Glutamatergic neuron (in vitro differentiated cells): ENCODE measurements at regions not wholly inside any gene's neighbourhood (a gene's known extent, or its start where the extent isn't known, plus 50 kb on each side); places are given as distances from the start of the nearest gene placed in this dataset.
"Not testable (repeated sequence)": the region's sequence is repeated elsewhere in the genome, so short reads cannot be mapped to it uniquely, and the experiment has no call there.

Experiments
- DNase-seq: peaks from one replicate; pipeline ENCODE4 v3.0.0; 2022
- H3K27ac Mint-ChIP-seq: one replicate; pipeline ENCODE4 v1.8.0; 2020; ENCODE audit warnings: mild to moderate bottlenecking, mixed read lengths, inconsistent platforms; ENCODE audit not compliant: unreplicated experiment
- H3K27me3 Mint-ChIP-seq: one replicate; pipeline ENCODE4 v1.8.0; 2020; ENCODE audit warnings: mild to moderate bottlenecking, moderate library complexity, mixed read lengths, inconsistent platforms; ENCODE audit not compliant: unreplicated experiment
- H3K36me3 Mint-ChIP-seq: one replicate; pipeline ENCODE4 v1.8.0; 2020; ENCODE audit warnings: mild to moderate bottlenecking, mixed read lengths, inconsistent platforms; ENCODE audit not compliant: unreplicated experiment
- H3K4me1 Mint-ChIP-seq: one replicate; pipeline ENCODE4 v1.8.0; 2020; ENCODE audit warnings: mild to moderate bottlenecking, low read depth, mixed read lengths, inconsistent platforms; ENCODE audit not compliant: unreplicated experiment
- H3K4me3 Mint-ChIP-seq: one replicate; pipeline ENCODE4 v1.8.0; 2020; ENCODE audit warnings: mild to moderate bottlenecking, mixed read lengths, inconsistent platforms; ENCODE audit not compliant: unreplicated experiment
- H3K9me3 Mint-ChIP-seq: one replicate; pipeline ENCODE4 v1.8.0; 2020; ENCODE audit warnings: mild to moderate bottlenecking, moderate library complexity, mixed read lengths, inconsistent platforms; ENCODE audit not compliant: unreplicated experiment
- TF ChIP-seq, protein P1 (sequence below): fragments of 200-600 bp; sonication (generic); IDR thresholded peaks from one replicate; pipeline ENCODE4 v1.5.0; 2021; ENCODE audit not compliant: partially characterized antibody, unreplicated experiment

DNA sequence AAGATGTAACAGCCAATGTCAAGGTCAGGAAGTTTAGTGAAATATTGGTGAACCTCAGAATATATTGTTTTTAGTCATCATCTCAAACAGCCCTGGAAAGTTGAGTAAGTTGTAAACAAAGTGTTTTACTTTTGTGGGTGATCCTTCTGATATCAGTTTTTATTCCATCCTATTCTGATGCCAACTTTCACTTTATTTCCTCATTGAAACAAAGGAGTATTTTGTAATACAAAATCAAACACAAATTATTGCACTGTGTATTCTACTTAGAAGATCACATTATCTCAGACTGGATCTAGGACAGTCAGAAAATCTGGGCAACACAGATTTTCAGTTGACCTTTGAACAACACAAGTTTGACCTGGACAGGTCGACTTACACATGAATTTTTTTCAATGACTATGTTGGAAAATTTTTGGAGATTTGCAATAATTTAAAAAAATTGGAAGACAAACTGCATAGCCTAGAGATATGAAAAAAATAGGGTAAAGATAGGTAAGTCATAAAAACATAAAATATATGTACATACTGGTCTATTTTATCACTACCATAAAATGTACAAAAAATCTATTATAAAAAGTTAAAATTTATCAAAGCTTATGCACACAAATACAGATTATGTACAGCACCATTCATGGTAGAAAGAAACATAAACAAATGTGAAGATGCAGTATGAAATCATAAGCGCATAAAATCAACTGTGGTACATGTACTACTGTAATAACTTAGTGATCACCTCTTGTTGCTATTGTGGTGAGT, 709.1 kb upstream of the FAM241A start:
- Mint-ChIP-seq H3K36me3 (no peaks in the 10 kb centered on the region), H3K4me1 (peaks cover 7% of the 10 kb centered on the region), H3K9me3 (peaks cover 1% of the 10 kb centered on the region), H3K27me3 (peaks cover 2% of the 10 kb centered on the region), H3K4me3 (no peak overlapping the region), H3K27ac (no peak overlapping the region)
- DNase-seq, result no peak
- TF ChIP-seq, protein P1, sequence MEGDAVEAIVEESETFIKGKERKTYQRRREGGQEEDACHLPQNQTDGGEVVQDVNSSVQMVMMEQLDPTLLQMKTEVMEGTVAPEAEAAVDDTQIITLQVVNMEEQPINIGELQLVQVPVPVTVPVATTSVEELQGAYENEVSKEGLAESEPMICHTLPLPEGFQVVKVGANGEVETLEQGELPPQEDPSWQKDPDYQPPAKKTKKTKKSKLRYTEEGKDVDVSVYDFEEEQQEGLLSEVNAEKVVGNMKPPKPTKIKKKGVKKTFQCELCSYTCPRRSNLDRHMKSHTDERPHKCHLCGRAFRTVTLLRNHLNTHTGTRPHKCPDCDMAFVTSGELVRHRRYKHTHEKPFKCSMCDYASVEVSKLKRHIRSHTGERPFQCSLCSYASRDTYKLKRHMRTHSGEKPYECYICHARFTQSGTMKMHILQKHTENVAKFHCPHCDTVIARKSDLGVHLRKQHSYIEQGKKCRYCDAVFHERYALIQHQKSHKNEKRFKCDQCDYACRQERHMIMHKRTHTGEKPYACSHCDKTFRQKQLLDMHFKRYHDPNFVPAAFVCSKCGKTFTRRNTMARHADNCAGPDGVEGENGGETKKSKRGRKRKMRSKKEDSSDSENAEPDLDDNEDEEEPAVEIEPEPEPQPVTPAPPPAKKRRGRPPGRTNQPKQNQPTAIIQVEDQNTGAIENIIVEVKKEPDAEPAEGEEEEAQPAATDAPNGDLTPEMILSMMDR, result no peak

DNA sequence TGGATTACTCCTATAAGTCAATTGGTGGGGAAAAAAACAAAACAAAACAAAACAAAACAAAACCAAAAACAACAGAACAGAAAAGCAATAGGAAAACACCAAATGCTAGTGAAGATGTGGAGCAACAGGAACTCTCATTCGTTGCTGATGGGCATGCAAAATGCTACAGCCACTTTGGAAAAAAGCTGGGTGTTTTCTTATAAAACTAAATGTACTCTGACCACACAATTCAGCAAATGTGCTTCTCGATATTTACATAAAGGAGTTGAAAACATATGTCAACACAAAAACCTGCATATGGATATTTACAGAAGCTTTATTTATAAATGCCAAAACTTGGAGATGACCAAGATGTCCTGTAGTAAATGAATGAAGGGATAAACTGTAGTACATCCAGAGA, 703.6 kb upstream of the FAM241A start:
- Mint-ChIP-seq H3K27me3 (peaks cover 2% of the 10 kb centered on the region), H3K27ac (no peak overlapping the region), H3K4me3 (no peak overlapping the region), H3K4me1 (peaks cover 3% of the 10 kb centered on the region), H3K9me3 (peaks cover 1% of the 10 kb centered on the region), H3K36me3 (no peaks in the 10 kb centered on the region)
- DNase-seq, result no peak
- TF ChIP-seq, protein P1, result no peak

DNA sequence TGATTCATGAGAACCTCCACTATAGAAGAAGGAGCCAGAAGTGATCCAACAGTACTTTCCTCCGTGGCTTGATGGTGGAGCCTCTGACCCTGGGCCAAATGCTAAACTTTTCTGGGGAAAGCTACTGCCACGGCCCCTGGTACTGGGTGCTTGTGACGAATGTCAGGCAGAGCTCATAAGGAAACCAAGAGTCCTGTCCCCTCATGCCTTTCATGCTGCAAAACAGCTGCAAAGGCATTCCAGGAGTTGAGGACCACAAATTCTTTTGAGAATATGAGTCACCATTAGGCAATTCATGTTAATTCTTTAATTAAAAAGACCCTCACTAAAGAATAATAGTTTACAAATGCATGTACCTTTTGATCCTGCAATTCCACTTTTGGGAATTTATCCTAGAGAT, 700.4 kb upstream of the FAM241A start:
- not testable (repeated sequence) for DNase-seq, H3K36me3 Mint-ChIP-seq, H3K9me3 Mint-ChIP-seq, H3K4me3 Mint-ChIP-seq, H3K27me3 Mint-ChIP-seq, H3K27ac Mint-ChIP-seq, H3K4me1 Mint-ChIP-seq

GRCh38 chr4:111449657-111450056, 695.6 kb upstream of the FAM241A start:
- H3K27ac Mint-ChIP-seq, result no peak overlapping the region
- H3K4me1 Mint-ChIP-seq, result peaks cover 2% of the 10 kb centered on the region
- TF ChIP-seq, protein P1, result no peak
- no peak for DNase-seq
- no peaks in the 10 kb centered on the region for H3K36me3 Mint-ChIP-seq
- no peaks in the 10 kb centered on the region for H3K27me3 Mint-ChIP-seq
- no peaks in the 10 kb centered on the region for H3K9me3 Mint-ChIP-seq
- H3K4me3 Mint-ChIP-seq, result no peak overlapping the region

GRCh38 chr4:111450867-111451266, 694.4 kb upstream of the FAM241A start:
- no peak overlapping the region for H3K27ac Mint-ChIP-seq

More at GRCh38 chr4:111450867-111451266, 694.4 kb upstream of the FAM241A start:
- peaks cover 2% of the 10 kb centered on the region for H3K4me1 Mint-ChIP-seq
- TF ChIP-seq, protein P1, result no peak
- H3K9me3 Mint-ChIP-seq, result no peaks in the 10 kb centered on the region
- no peak for DNase-seq
- no peaks in the 10 kb centered on the region for H3K36me3 Mint-ChIP-seq
- H3K4me3 Mint-ChIP-seq, result no peak overlapping the region
- no peaks in the 10 kb centered on the region for H3K27me3 Mint-ChIP-seq
